NB4 (cell line): ENCODE measurements at regions not wholly inside any gene's neighbourhood (a gene's known extent, or its start where the extent isn't known, plus 50 kb on each side); places are given as distances from the start of the nearest gene placed in this dataset.

ENCODE experiments used
- MYC ChIP-seq: IDR thresholded peaks from 2 replicates; pipeline ENCODE4 v1.6.1; 2011; ENCODE audit warnings: low read depth, low read length
- POLR2A ChIP-seq: IDR thresholded peaks from 2 replicates; pipeline ENCODE4 v1.6.1; 2011; ENCODE audit warnings: mild to moderate bottlenecking; ENCODE audit not compliant: insufficient read length; ENCODE audit errors: extremely low read depth
- TF ChIP-seq, protein P1 (sequence below): IDR thresholded peaks from one replicate; pipeline ENCODE4 v1.5.1; 2012; ENCODE audit warnings: low read depth, low read length

- TF ChIP-seq POLR2A (no peak), MYC (no peak)
- TF ChIP-seq, protein P1, sequence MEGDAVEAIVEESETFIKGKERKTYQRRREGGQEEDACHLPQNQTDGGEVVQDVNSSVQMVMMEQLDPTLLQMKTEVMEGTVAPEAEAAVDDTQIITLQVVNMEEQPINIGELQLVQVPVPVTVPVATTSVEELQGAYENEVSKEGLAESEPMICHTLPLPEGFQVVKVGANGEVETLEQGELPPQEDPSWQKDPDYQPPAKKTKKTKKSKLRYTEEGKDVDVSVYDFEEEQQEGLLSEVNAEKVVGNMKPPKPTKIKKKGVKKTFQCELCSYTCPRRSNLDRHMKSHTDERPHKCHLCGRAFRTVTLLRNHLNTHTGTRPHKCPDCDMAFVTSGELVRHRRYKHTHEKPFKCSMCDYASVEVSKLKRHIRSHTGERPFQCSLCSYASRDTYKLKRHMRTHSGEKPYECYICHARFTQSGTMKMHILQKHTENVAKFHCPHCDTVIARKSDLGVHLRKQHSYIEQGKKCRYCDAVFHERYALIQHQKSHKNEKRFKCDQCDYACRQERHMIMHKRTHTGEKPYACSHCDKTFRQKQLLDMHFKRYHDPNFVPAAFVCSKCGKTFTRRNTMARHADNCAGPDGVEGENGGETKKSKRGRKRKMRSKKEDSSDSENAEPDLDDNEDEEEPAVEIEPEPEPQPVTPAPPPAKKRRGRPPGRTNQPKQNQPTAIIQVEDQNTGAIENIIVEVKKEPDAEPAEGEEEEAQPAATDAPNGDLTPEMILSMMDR: no peak
These were observed 376.9 kb downstream of the RND3 start for GRCh38 chr2:150110548-150110947.
